Transverse colon (tissue), 4 donors: ENCODE measurements at regions not wholly inside any gene's neighbourhood (a gene's known extent, or its start where the extent isn't known, plus 50 kb on each side); places are given as distances from the start of the nearest gene placed in this dataset.

Experiments
- CTCF ChIP-seq, 5 experiments: fragments of 200-600 bp in 3 of 5; fragments of 450-650 bp in 2 of 5; sonication (generic) in 3 of 5; IDR thresholded peaks; 1 replicate in 2 of 5; 2 replicates in 3 of 5; pipeline ENCODE4 v1.5.1; 2016 to 2017; ENCODE audit warnings: antibody characterized with exemption in 5 of 5, inconsistent platforms in 3 of 5, mild to moderate bottlenecking in 2 of 5, moderate library complexity in 1 of 5
- EP300 ChIP-seq: sonication (generic); formaldehyde crosslinking; IDR thresholded peaks from one replicate; pipeline ENCODE4 v1.6.1; 2017; ENCODE audit warnings: antibody characterized with exemption, low read depth
- POLR2A ChIP-seq: fragments of 450-650 bp; IDR thresholded peaks from one replicate; pipeline ENCODE4 v1.6.1; 2016; ENCODE audit warnings: antibody characterized with exemption, mild to moderate bottlenecking, moderate library complexity
- POLR2AphosphoS5 ChIP-seq, 3 donors: sonication (generic); formaldehyde crosslinking; IDR thresholded peaks; one replicate each; pipeline ENCODE4 v1.6.1; 2016; ENCODE audit warnings: antibody characterized with exemption in 3 of 3

GRCh38 chr5:119902593-119902992, 273.2 kb downstream of the FAM170A start:
- no peak for TF ChIP-seq POLR2A
- no peak for TF ChIP-seq POLR2AphosphoS5 (IDR thresholded peaks at IDR 0.05)
- TF ChIP-seq CTCF (IDR thresholded peaks at IDR 0.05): no peak
- no peak for TF ChIP-seq EP300
